ENCODE measurements at regions not wholly inside any gene's neighbourhood (a gene's known extent, or its start where the extent isn't known, plus 50 kb on each side); places are given as distances from the start of the nearest gene placed in this dataset.

DNA sequence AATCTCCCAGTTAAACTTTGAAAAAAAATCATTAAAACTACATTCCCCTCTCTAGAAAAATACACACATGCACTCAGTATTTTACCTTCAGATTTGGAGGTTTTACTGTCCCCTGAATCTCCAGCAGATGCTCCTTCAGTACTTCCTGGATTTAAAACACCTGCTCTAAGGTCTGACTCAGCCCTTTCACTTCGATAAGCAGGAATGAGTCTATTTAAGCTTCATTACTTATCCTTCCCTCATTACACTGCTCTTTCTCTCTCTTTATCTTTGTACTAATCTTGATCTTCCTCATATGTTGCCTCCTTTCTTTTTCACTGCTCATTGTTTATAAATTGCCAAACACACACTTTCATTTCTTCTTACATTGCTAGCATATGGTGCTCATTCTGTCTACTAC is 443.9 kb downstream of the DIPK2A start:
- TF ChIP-seq EZH2 (IDR thresholded peaks at IDR 0.05; ENCODE audit: low read depth) (no peak), CTCF (conservative IDR thresholded peaks at IDR 0.05) (no peak)

Measured in PC-9 (cell line).